G401.6 (cell line): ENCODE measurements at regions not wholly inside any gene's neighbourhood (a gene's known extent, or its start where the extent isn't known, plus 50 kb on each side); places are given as distances from the start of the nearest gene placed in this dataset.
"Not testable (repeated sequence)": the region's sequence is repeated elsewhere in the genome, so short reads cannot be mapped to it uniquely, and the experiment has no call there.

ENCODE experiments used
- FAIRE-seq: peaks from 2 replicates; lab custom pipeline; 2012; peaks lifted over from hg19 to GRCh38; lab: Jason Lieb, UNC

DNA sequence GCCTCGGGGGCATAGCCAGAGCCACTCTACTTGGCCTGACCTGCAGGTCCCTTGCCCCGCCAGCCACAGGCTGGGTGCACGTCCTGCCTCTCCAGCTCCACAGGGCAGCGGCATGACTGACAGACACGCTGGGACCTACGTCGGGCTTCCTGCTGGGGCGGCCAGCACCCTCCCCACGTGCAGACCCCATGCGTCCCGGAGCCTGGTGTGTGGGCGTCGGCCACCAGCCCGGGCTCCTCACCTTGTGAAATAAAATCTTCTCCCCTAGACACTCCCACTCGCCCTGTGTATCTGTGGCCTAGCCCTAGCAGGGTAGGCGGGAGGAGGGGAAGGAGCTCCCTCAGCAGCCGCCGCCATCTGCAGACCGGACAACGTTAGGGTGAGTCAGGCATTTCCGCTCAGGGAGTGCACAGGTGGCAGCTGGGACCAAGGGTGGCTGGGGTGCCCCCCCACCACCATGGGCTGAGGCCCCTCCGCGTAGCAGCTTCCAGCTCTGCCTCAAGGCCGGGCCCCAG is 119.5 kb downstream of the IGLL1 start:
- FAIRE-seq, result not testable (repeated sequence)

GRCh38 chr22:23459645-23460516 is 120.2 kb downstream of the IGLL1 start:
- FAIRE-seq, result not testable (repeated sequence)

GRCh38 chr22:23458663-23459541 is 121.2 kb downstream of the IGLL1 start:
- FAIRE-seq, result no peak

GRCh38 chr22:23457380-23457985 is 122.6 kb downstream of the IGLL1 start:
- FAIRE-seq, result no peak

DNA sequence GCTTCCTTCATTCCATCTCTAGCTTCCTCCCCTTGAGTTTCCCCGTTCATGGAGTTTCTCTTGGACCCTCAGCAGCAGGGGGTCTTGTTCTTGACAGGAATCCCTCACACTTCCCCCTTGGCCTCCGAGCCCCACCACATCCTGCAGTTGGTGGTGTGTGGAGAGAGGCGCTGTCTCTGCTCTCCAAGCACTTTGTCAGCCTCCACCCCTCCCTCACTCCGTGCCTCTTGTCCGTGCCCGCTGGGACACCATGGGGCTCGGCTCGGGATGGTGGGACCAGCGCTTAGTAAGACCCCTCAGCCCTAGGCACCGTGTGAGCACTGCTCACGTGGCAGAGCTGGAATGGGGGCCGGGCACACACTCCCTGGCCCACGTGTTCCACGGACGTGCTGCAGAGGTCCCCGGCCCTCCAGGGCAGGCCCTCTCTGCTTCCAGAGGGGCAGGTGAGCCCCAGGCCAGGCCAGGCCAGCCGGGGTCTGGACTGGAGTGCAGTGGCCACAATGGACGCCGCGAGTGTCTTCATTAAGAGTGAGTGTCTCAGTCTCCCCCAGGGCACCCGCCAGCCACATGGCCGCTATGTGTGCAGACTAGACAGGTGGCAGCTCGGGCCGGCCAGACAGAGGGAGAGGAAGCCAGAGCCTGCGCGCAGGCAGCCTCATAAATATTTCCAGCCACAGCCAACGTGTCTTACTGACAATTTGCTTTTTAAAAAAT is 123.3 kb downstream of the IGLL1 start:
- FAIRE-seq, result not testable (repeated sequence)

- not testable (repeated sequence) for FAIRE-seq
Measured at GRCh38 chr22:23454345-23454744, 125.7 kb downstream of the IGLL1 start.

- no peak for FAIRE-seq
Measured at GRCh38 chr22:23453277-23453676, 126.8 kb downstream of the IGLL1 start.

GRCh38 chr22:23452231-23453010 is 127.7 kb downstream of the IGLL1 start:
- no peak for FAIRE-seq

- FAIRE-seq, result not testable (repeated sequence)
Measured at GRCh38 chr22:23451452-23452230, 128.4 kb downstream of the IGLL1 start.

- not testable (repeated sequence) for FAIRE-seq
Measured at GRCh38 chr22:23450821-23451220, 129.3 kb downstream of the IGLL1 start.

DNA sequence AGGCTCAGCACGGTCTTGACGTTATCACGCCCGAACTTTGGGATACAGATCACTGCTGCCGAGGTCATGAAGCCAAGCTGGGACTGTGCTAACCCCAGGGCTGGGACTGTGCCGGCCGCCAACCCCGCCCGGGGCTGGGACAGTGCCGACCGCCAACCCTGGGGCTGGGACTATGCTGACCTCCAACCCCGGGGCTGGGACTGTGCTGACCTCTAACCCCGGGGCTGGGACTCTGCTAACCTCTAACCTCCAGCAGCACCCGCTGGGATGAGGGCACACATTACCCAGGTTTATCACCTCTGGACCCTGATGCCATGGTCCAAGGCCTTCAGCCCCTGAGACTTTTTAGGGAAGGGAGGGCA is 129.7 kb downstream of the IGLL1 start:
- FAIRE-seq, result no peak

GRCh38 chr22:23449748-23450433 is 130.2 kb downstream of the IGLL1 start:
- FAIRE-seq, result not testable (repeated sequence)

GRCh38 chr22:23448499-23449288 is 131.4 kb downstream of the IGLL1 start:
- not testable (repeated sequence) for FAIRE-seq

DNA sequence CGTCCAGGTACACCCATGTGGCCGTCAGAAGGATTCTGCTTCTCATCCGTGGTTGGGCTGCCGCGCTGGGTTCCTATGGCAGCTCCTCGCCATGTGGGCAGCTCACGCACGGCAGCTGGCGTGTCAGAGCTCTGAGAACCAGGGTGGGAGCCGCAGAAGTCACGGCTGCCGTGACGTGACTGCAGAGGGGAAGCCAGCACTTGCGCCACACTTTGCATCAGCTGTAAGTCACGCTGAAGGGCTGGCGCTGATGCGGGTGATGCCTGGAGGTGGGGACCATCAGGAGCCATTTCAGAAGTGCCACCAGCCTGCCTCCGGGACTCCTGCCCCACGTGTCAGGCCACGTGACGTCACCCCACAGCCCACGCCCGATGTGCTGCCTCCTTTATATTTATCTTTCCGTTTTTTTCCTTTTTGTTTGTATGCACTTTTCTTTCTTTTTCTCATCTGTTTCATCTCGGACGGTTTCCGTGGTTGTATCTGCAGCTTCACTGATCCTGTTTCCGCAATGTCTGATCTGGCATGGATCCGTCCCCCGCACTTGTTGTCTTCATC is 133.2 kb downstream of the IGLL1 start:
- no peak for FAIRE-seq

GRCh38 chr22:23446194-23446593 is 133.9 kb downstream of the IGLL1 start:
- FAIRE-seq, result not testable (repeated sequence)

- FAIRE-seq, result not testable (repeated sequence)
Measured at GRCh38 chr22:23443905-23444304, 136.2 kb downstream of the IGLL1 start.

- FAIRE-seq, result not testable (repeated sequence)
Measured at GRCh38 chr22:23439581-23439980, 140.5 kb downstream of the IGLL1 start.

- no peak for FAIRE-seq
Measured at GRCh38 chr22:23438216-23438615, 141.9 kb downstream of the IGLL1 start.
